Transverse colon (tissue), 4 donors: ENCODE measurements at regions not wholly inside any gene's neighbourhood (a gene's known extent, or its start where the extent isn't known, plus 50 kb on each side); places are given as distances from the start of the nearest gene placed in this dataset.

Experiments
- DNase-seq: peaks from one replicate; pipeline ENCODE4 v3.0.0-alpha.2; 2019
- H3K27ac ChIP-seq, 4 donors: fragments of 200-600 bp; sonication (generic); 2 replicates each; pipeline ENCODE4 v1.5.1; 2016 to 2018; ENCODE audit warnings: inconsistent platforms in 4 of 4
- H3K27me3 ChIP-seq: fragments of 200-600 bp; sonication (generic); 2 replicates; pipeline ENCODE4 v1.5.1; 2017; ENCODE audit warnings: inconsistent platforms
- H3K36me3 ChIP-seq, 4 donors: fragments of 200-600 bp; sonication (generic); 2 replicates each; pipeline ENCODE4 v1.5.1; 2017 to 2019; ENCODE audit warnings: inconsistent platforms in 4 of 4
- H3K4me1 ChIP-seq, 4 donors: fragments of 200-600 bp; sonication (generic); 2 replicates each; pipeline ENCODE4 v1.5.1; 2017 to 2020; ENCODE audit warnings: inconsistent platforms in 4 of 4
- H3K4me3 ChIP-seq, 4 donors: fragments of 200-600 bp; sonication (generic); 1 replicate in 1 of 4; 2 replicates in 3 of 4; pipeline versions ENCODE4 v1.5.1 to v1.6.1; 2017 to 2019; ENCODE audit warnings: inconsistent platforms in 4 of 4
- H3K9me3 ChIP-seq, 2 donors: fragments of 200-600 bp; sonication (generic); 2 replicates each; pipeline ENCODE4 v1.5.1; 2017 to 2019; ENCODE audit warnings: inconsistent platforms in 2 of 2
- EP300 ChIP-seq: sonication (generic); formaldehyde crosslinking; IDR thresholded peaks from one replicate; pipeline ENCODE4 v1.6.1; 2017; ENCODE audit warnings: antibody characterized with exemption, low read depth
- POLR2A ChIP-seq: fragments of 450-650 bp; IDR thresholded peaks from one replicate; pipeline ENCODE4 v1.6.1; 2016; ENCODE audit warnings: antibody characterized with exemption, mild to moderate bottlenecking, moderate library complexity
- POLR2AphosphoS5 ChIP-seq, 3 donors: sonication (generic); formaldehyde crosslinking; IDR thresholded peaks; one replicate each; pipeline ENCODE4 v1.6.1; 2016; ENCODE audit warnings: antibody characterized with exemption in 3 of 3
- WGBS, 2 donors: methylation state at CpG; one replicate each; pipeline ENCODE4 v1.1.5; 2018; ENCODE audit warnings: low coverage in 1 of 2; 5-methylcytosine and 5-hydroxymethylcytosine counted together
- in situ Hi-C, 4 donors: fragments of 200-750 bp; cut with MboI; loops; one replicate each; pipeline versions ENCODE4 v1.15.0 to v1.15.1; 2017; ENCODE audit warnings: low sequenced_read_pairs in 3 of 4, low pct_ligation_motif_present in 1 of 4, low pct_unique_long_range_greater_than_20kb in 1 of 4
- intact Hi-C: fragments of 100-400 bp; cut with DNase I; formaldehyde crosslinking; loops from one replicate; pipeline ENCODE4 v1.15.1; 2023; ENCODE audit warnings: low total_unique reads
- TF ChIP-seq, protein P1 (sequence below), 5 experiments: fragments of 200-600 bp in 3 of 5; fragments of 450-650 bp in 2 of 5; sonication (generic) in 3 of 5; IDR thresholded peaks; 1 replicate in 2 of 5; 2 replicates in 3 of 5; pipeline ENCODE4 v1.5.1; 2016 to 2017; ENCODE audit warnings: antibody characterized with exemption in 5 of 5, inconsistent platforms in 3 of 5, mild to moderate bottlenecking in 2 of 5, moderate library complexity in 1 of 5

GRCh38 chr13:99765869-99766268, 205.7 kb downstream of the ZIC5 start:
- intact Hi-C loops (no loop called here), in situ Hi-C loops (no loop called here)
- Histone ChIP-seq H3K36me3 (no peaks in the 10 kb centered on the region), H3K4me3 (no peak overlapping the region), H3K27ac (no peak overlapping the region), H3K4me1 (no peaks in the 10 kb centered on the region), H3K27me3 (no peaks in the 10 kb centered on the region), H3K9me3 (peaks cover 29 to 31% of the 10 kb centered on the region in 2 donors)
- no peak for TF ChIP-seq POLR2A
- WGBS, 2 donors: 82 to 89% methylated on average over 1 to 2 of the region's 2 CpGs
- DNase-seq: no peak

- no peak overlapping the region for H3K27ac ChIP-seq
- TF ChIP-seq, protein P1, sequence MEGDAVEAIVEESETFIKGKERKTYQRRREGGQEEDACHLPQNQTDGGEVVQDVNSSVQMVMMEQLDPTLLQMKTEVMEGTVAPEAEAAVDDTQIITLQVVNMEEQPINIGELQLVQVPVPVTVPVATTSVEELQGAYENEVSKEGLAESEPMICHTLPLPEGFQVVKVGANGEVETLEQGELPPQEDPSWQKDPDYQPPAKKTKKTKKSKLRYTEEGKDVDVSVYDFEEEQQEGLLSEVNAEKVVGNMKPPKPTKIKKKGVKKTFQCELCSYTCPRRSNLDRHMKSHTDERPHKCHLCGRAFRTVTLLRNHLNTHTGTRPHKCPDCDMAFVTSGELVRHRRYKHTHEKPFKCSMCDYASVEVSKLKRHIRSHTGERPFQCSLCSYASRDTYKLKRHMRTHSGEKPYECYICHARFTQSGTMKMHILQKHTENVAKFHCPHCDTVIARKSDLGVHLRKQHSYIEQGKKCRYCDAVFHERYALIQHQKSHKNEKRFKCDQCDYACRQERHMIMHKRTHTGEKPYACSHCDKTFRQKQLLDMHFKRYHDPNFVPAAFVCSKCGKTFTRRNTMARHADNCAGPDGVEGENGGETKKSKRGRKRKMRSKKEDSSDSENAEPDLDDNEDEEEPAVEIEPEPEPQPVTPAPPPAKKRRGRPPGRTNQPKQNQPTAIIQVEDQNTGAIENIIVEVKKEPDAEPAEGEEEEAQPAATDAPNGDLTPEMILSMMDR (IDR thresholded peaks at IDR 0.05): no peak
- TF ChIP-seq POLR2A (no peak), POLR2AphosphoS5 (IDR thresholded peaks at IDR 0.05) (no peak), EP300 (no peak)
- H3K4me3 ChIP-seq: no peak overlapping the region
- H3K4me1 ChIP-seq: no peaks in the 10 kb centered on the region
- H3K27me3 ChIP-seq: no peaks in the 10 kb centered on the region
- H3K36me3 ChIP-seq: no peaks in the 10 kb centered on the region
- in situ Hi-C loops (no loop called here), intact Hi-C loops (no loop called here)
- H3K9me3 ChIP-seq: peaks cover 25 to 30% of the 10 kb centered on the region in 2 donors
- no peak for DNase-seq
Measured at GRCh38 chr13:99760456-99760855, 211.1 kb downstream of the ZIC5 start.

- Histone ChIP-seq H3K4me3 (no peak overlapping the region), H3K36me3 (no peaks in the 10 kb centered on the region), H3K27me3 (no peaks in the 10 kb centered on the region), H3K27ac (no peak overlapping the region), H3K9me3 (peaks cover 12 to 20% of the 10 kb centered on the region in 2 donors), H3K4me1 (no peaks in the 10 kb centered on the region)
- intact Hi-C loops (no loop called here), in situ Hi-C loops (no loop called here)
- TF ChIP-seq EP300 (no peak), POLR2A (no peak), POLR2AphosphoS5 (IDR thresholded peaks at IDR 0.05) (no peak)
- TF ChIP-seq, protein P1 (IDR thresholded peaks at IDR 0.05): no peak
- 100% methylated on average over 2 of the region's 2 CpGs; no CpG with 5 or more reads in 1 of the 2 donors for WGBS, 2 donors
- DNase-seq: no peak
Measured at GRCh38 chr13:99759163-99759552, 212.4 kb downstream of the ZIC5 start.

- intact Hi-C loops: no loop called here
- Histone ChIP-seq H3K9me3 (peaks cover 6 to 14% of the 10 kb centered on the region in 2 donors), H3K4me3 (no peak overlapping the region), H3K27ac (no peak overlapping the region), H3K27me3 (no peaks in the 10 kb centered on the region), H3K4me1 (no peaks in the 10 kb centered on the region), H3K36me3 (no peaks in the 10 kb centered on the region)
- in situ Hi-C loops: no loop called here
- WGBS, 2 donors: 75 to 100% methylated on average over 1 to 6 of the region's 6 CpGs
- no peak for DNase-seq
- no peak for TF ChIP-seq POLR2AphosphoS5 (IDR thresholded peaks at IDR 0.05)
- no peak for TF ChIP-seq POLR2A
- TF ChIP-seq, protein P1 (IDR thresholded peaks at IDR 0.05): no peak
- no peak for TF ChIP-seq EP300
Measured at GRCh38 chr13:99758460-99759162, 213.0 kb downstream of the ZIC5 start.
